H1 (cell line): ENCODE measurements at regions not wholly inside any gene's neighbourhood (a gene's known extent, or its start where the extent isn't known, plus 50 kb on each side); places are given as distances from the start of the nearest gene placed in this dataset.

Source experiments
- CTCF ChIA-PET: fragments of 300-600 bp; sonication (Branson Sonifier 250); formaldehyde crosslinking; loops from one replicate; lab custom pipeline; 2021; ENCODE audit not compliant: partially characterized antibody; lab: Charles Lee
- POLR2A ChIA-PET: fragments of 300-600 bp; sonication (Branson Sonifier 250); formaldehyde crosslinking; loops from one replicate; lab custom pipeline; 2021; ENCODE audit warnings: inconsistent platforms; ENCODE audit not compliant: partially characterized antibody; lab: Charles Lee
- DNase-seq, 2 experiments: peaks; one replicate each; pipeline versions ENCODE4 v3.0.0 to v3.0.0-alpha.2; 2010 to 2022; ENCODE audit warnings: low spot score in 2 of 2, low read depth in 1 of 2, mixed read lengths in 1 of 2
- FAIRE-seq: peaks from 2 replicates; lab custom pipeline; 2011; peaks lifted over from hg19 to GRCh38; lab: Jason Lieb, UNC
- H2AFZ ChIP-seq: 2 replicates; pipeline ENCODE4 v1.8.1; 2012; ENCODE audit warnings: low read length, inconsistent platforms
- H2AK5ac ChIP-seq: 2 replicates; pipeline ENCODE4 v1.6.1; 2013; ENCODE audit warnings: low read depth, low read length
- H2BK120ac ChIP-seq: replicated peaks from 2 replicates; pipeline ENCODE3; 2013; ENCODE audit warnings: low read depth, low read length, inconsistent platforms
- H2BK12ac ChIP-seq: 2 replicates; pipeline ENCODE4 v1.6.1; 2013; ENCODE audit warnings: low read depth, low read length
- H2BK15ac ChIP-seq: 2 replicates; pipeline ENCODE4 v1.6.1; 2013; ENCODE audit warnings: low read length
- H2BK20ac ChIP-seq: 2 replicates; pipeline ENCODE4 v1.6.1; 2013; ENCODE audit warnings: low read length
- H2BK5ac ChIP-seq: 2 replicates; pipeline ENCODE4 v1.6.1; 2013; ENCODE audit warnings: low read depth, low read length
- H3K14ac ChIP-seq: 2 replicates; pipeline ENCODE4 v1.6.1; 2013; ENCODE audit warnings: inconsistent platforms; ENCODE audit not compliant: insufficient read length
- H3K18ac ChIP-seq: 2 replicates; pipeline ENCODE4 v1.6.1; 2013; ENCODE audit warnings: low read length; ENCODE audit errors: extremely low read depth
- H3K23ac ChIP-seq: 2 replicates; pipeline ENCODE4 v1.6.1; 2013; ENCODE audit warnings: inconsistent platforms; ENCODE audit not compliant: insufficient read length
- H3K23me2 ChIP-seq: 2 replicates; pipeline ENCODE4 v1.6.1; 2013; ENCODE audit warnings: low read depth, low read length
- H3K27ac ChIP-seq: 2 replicates; pipeline ENCODE4 v1.6.1; 2011; ENCODE audit warnings: low read depth, low read length, inconsistent platforms
- H3K27me3 ChIP-seq, 4 experiments: replicated peaks in 1 of 4; 1 replicate in 1 of 4; 2 replicates in 3 of 4; pipeline versions ENCODE4 v1.6.1 to v1.8.1; 2011 to 2013; ENCODE audit warnings: low read length in 3 of 4, mild to moderate bottlenecking in 3 of 4, inconsistent platforms in 2 of 4, mixed read lengths in 2 of 4, moderate library complexity in 1 of 4; ENCODE audit not compliant: control insufficient read depth in 3 of 4, insufficient read depth in 3 of 4; ENCODE audit errors: extremely low read depth in 1 of 4
- H3K36me3 ChIP-seq, 4 experiments: 2 replicates each; pipeline versions ENCODE4 v1.6.1 to v1.8.1; 2011 to 2013; ENCODE audit warnings: mild to moderate bottlenecking in 4 of 4, low read length in 3 of 4, moderate library complexity in 2 of 4, control low read depth in 1 of 4, inconsistent platforms in 1 of 4; ENCODE audit not compliant: insufficient read depth in 4 of 4, control insufficient read depth in 2 of 4
- H3K4ac ChIP-seq: replicated peaks from 2 replicates; pipeline ENCODE3; 2013; ENCODE audit warnings: low read length, low read depth, mixed read lengths, inconsistent platforms; ENCODE audit not compliant: insufficient read length
- H3K4me1 ChIP-seq, 4 experiments: replicated peaks in 1 of 4; 1 replicate in 1 of 4; 2 replicates in 3 of 4; pipeline versions ENCODE4 v1.6.1 to v1.8.1; 2011 to 2013; ENCODE audit warnings: low read length in 3 of 4, inconsistent platforms in 2 of 4, mixed read lengths in 1 of 4; ENCODE audit not compliant: insufficient read depth in 4 of 4, control insufficient read depth in 3 of 4
- H3K4me2 ChIP-seq, 2 experiments: 2 replicates each; pipeline versions ENCODE4 v1.6.1 to v1.8.1; 2011 to 2013; ENCODE audit warnings: low read depth in 2 of 2, low read length in 2 of 2, control low read depth in 1 of 2, inconsistent platforms in 1 of 2, mild to moderate bottlenecking in 1 of 2; ENCODE audit not compliant: insufficient read depth in 1 of 2
- H3K4me3 ChIP-seq, 4 experiments: fragments of 200-600, 300-600 bp in 1 of 4; sonication (generic), shearing (Covaris generic), sonication (Bioruptor Twin) in 1 of 4; 2 replicates each; pipeline versions ENCODE4 v1.5.1 to v1.8.1; 2011 to 2016; ENCODE audit warnings: low read length in 4 of 4, low read depth in 3 of 4, control low read depth in 2 of 4, inconsistent platforms in 2 of 4, mild to moderate bottlenecking in 2 of 4, mixed read lengths in 1 of 4, moderate library complexity in 1 of 4; ENCODE audit not compliant: insufficient read depth in 2 of 4; ENCODE audit errors: extremely low read depth in 1 of 4
- H3K56ac ChIP-seq: replicated peaks from 2 replicates; pipeline ENCODE3; 2013; ENCODE audit warnings: low read depth, mild to moderate bottlenecking, mixed read lengths, low read length, inconsistent platforms; ENCODE audit not compliant: insufficient read length
- H3K79me1 ChIP-seq: 2 replicates; pipeline ENCODE4 v1.6.1; 2013; ENCODE audit warnings: low read depth, low read length, control low read depth
- H3K79me2 ChIP-seq, 2 experiments: 2 replicates each; pipeline versions ENCODE4 v1.6.1 to v1.8.1; 2012 to 2013; ENCODE audit warnings: low read length in 2 of 2, mild to moderate bottlenecking in 2 of 2, inconsistent platforms in 1 of 2; ENCODE audit not compliant: insufficient read depth in 2 of 2, control insufficient read depth in 1 of 2
- H3K9ac ChIP-seq, 4 experiments: replicated peaks in 1 of 4; 1 replicate in 1 of 4; 2 replicates in 3 of 4; pipeline versions ENCODE4 v1.6.1 to v1.8.1; 2011 to 2013; ENCODE audit warnings: low read depth in 3 of 4, low read length in 3 of 4, control low read depth in 2 of 4, mild to moderate bottlenecking in 2 of 4, moderate library complexity in 2 of 4, inconsistent platforms in 1 of 4; ENCODE audit errors: extremely low read depth in 1 of 4
- H3K9me3 ChIP-seq, 2 experiments: 2 replicates each; pipeline versions ENCODE4 v1.6.1 to v1.8.1; 2012 to 2013; ENCODE audit warnings: mild to moderate bottlenecking in 2 of 2, moderate library complexity in 2 of 2, control low read depth in 1 of 2, inconsistent platforms in 1 of 2, low read depth in 1 of 2, low read length in 1 of 2, mixed read lengths in 1 of 2; ENCODE audit not compliant: insufficient read depth in 2 of 2
- H4K20me1 ChIP-seq, 2 experiments: replicated peaks in 1 of 2; 2 replicates each; pipeline versions ENCODE3 to v1.8.1; 2011 to 2013; ENCODE audit warnings: inconsistent platforms in 2 of 2, low read length in 2 of 2, mild to moderate bottlenecking in 1 of 2; ENCODE audit not compliant: insufficient read depth in 2 of 2, control insufficient read depth in 1 of 2
- H4K5ac ChIP-seq: 2 replicates; pipeline ENCODE4 v1.6.1; 2013; ENCODE audit warnings: low read length, low read depth, mixed read lengths, inconsistent platforms; ENCODE audit not compliant: insufficient read length
- H4K8ac ChIP-seq: 2 replicates; pipeline ENCODE4 v1.8.0; 2013; ENCODE audit warnings: mild to moderate bottlenecking, moderate library complexity, low read length, inconsistent platforms; ENCODE audit not compliant: insufficient read depth; ENCODE audit errors: extremely low read depth
- H4K91ac ChIP-seq: replicated peaks from 2 replicates; pipeline ENCODE3; 2013; ENCODE audit warnings: low read length, mixed read lengths, inconsistent platforms; ENCODE audit not compliant: insufficient read length
- ASH2L ChIP-seq: fragments of 200-600, 300-600 bp; sonication (generic); IDR thresholded peaks from one replicate; pipeline ENCODE4 v1.7.1; 2017; ENCODE audit warnings: low read length
- CTBP2 ChIP-seq: IDR thresholded peaks from 2 replicates; pipeline ENCODE4 v1.7.0; 2011; ENCODE audit warnings: borderline replicate concordance, mild to moderate bottlenecking, moderate library complexity, mixed read lengths, low read length; ENCODE audit not compliant: insufficient read depth, insufficient read length
- EGR1 ChIP-seq: IDR thresholded peaks from 2 replicates; pipeline ENCODE4 v1.6.1; 2011; ENCODE audit warnings: low read depth, low read length, borderline replicate concordance
- EZH2 ChIP-seq: fragments of 200-600 bp; sonication (generic); IDR thresholded peaks from 2 replicates; pipeline ENCODE4 v1.7.1; 2012; ENCODE audit warnings: low read depth, mild to moderate bottlenecking, moderate library complexity, low read length, inconsistent platforms; ENCODE audit not compliant: severe bottlenecking
- HDAC6 ChIP-seq: IDR thresholded peaks from one replicate; pipeline ENCODE4 v1.7.1; 2012; ENCODE audit warnings: low read depth, mild to moderate bottlenecking, inconsistent platforms, low read length, moderate library complexity
- MAFK ChIP-seq: IDR thresholded peaks from 2 replicates; pipeline ENCODE4 v1.6.1; 2012; ENCODE audit warnings: low read depth, mild to moderate bottlenecking, improper control_type of control experiment, low read length
- POLR2AphosphoS5 ChIP-seq: IDR thresholded peaks from 2 replicates; pipeline ENCODE4 v1.6.1; 2011; ENCODE audit warnings: low read depth, low read length
- POU5F1 ChIP-seq: IDR thresholded peaks from 2 replicates; pipeline ENCODE4 v1.6.1; 2011; ENCODE audit warnings: low read depth, mild to moderate bottlenecking, low read length, moderate library complexity
- RAD21 ChIP-seq, 2 experiments: IDR thresholded peaks in 1 of 2; conservative IDR thresholded peaks in 1 of 2; 2 replicates each; pipeline ENCODE4 v1.6.1; 2011; ENCODE audit warnings: low read depth in 2 of 2, low read length in 2 of 2, improper control_type of control experiment in 1 of 2, inconsistent platforms in 1 of 2, mild to moderate bottlenecking in 1 of 2, moderate library complexity in 1 of 2
- RBBP5 ChIP-seq: IDR thresholded peaks from 2 replicates; pipeline ENCODE4 v1.7.1; 2012; ENCODE audit warnings: low read depth, mild to moderate bottlenecking, inconsistent platforms, low read length, moderate library complexity, borderline replicate concordance
- SP1 ChIP-seq: IDR thresholded peaks from 2 replicates; pipeline ENCODE4 v1.6.1; 2011; ENCODE audit warnings: low read depth, low read length
- TEAD4 ChIP-seq: IDR thresholded peaks from 2 replicates; pipeline ENCODE4 v1.6.1; 2012; ENCODE audit warnings: low read depth, low read length, inconsistent platforms, mixed read lengths
- WGBS, 2 experiments: shearing (Covaris generic) in 1 of 2; methylation state at CpG; one replicate each; pipeline versions ENCODE4 v1.1.6 to v1.1.7; 2013 to 2015; ENCODE audit warnings: low lambda C conversion rate in 2 of 2, mixed read lengths in 2 of 2, inconsistent platforms in 1 of 2, low coverage in 1 of 2, missing lambda C conversion rate in 1 of 2; ENCODE audit not compliant: insufficient replicate concordance in 2 of 2, insufficient coverage in 1 of 2, insufficient read length in 1 of 2; ENCODE audit errors: extremely low coverage in 1 of 2, missing lambda C conversion rate in 1 of 2; 5-methylcytosine and 5-hydroxymethylcytosine counted together

DNA sequence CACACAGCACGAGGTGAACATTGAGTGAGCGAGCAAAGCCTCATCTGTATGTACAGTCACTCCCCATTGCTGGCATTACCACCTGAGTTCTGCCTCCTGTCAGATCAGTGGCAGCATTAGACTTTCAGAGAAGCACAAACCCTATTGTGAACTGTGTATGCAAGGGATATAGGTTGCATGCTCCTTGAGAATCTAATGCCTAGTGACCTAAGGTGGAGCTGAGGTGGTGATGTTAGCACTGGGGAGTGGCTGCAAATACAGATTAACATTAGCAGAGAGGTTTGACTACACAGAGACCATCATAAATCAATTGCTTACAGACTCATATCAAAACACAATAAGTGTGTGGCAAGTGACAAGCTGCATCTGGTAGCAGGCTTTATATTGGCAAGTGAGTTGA lies 262.5 kb upstream of the ANO5 start:
- no peaks in the 10 kb centered on the region for H3K23me2 ChIP-seq
- H2BK20ac ChIP-seq: no peak overlapping the region
- no peak overlapping the region for H4K5ac ChIP-seq
- H3K4me3 ChIP-seq: no peak overlapping the region
- ChIA-PET CTCF (interaction anchor here (0.7 to 1.8 kb wide), 7 partner anchors 10 to 240 kb away, joined by 3 to 10 read pairs (median 3); no protein-coding TSS in a partner anchor), POLR2A (no interaction called here)
- H3K14ac ChIP-seq: no peak overlapping the region
- TF ChIP-seq ASH2L (no peak), POLR2AphosphoS5 (no peak), SP1 (no peak), RAD21 (IDR thresholded peaks at IDR 0.05 in 1 of 2, conservative IDR thresholded peaks at IDR 0.05 in 1 of 2; ENCODE audit: low read depth in 2 of 2, low read length in 2 of 2) (no peak), CTBP2 (no peak), RBBP5 (no peak), EZH2 (no peak), MAFK (no peak), TEAD4 (no peak), HDAC6 (no peak), POU5F1 (no peak), EGR1 (no peak)
- DNase-seq (no peak), FAIRE-seq (no peak)
- H3K9ac ChIP-seq: no peak overlapping the region
- no peak overlapping the region for H3K18ac ChIP-seq
- no peak overlapping the region for H2BK12ac ChIP-seq
- H3K79me1 ChIP-seq: no peaks in the 10 kb centered on the region
- 100% methylated on average over 2 of the region's 2 CpGs; no CpG with 5 or more reads in 1 of the 2 experiments for WGBS, 2 experiments
- H3K9me3 ChIP-seq: no peaks in the 10 kb centered on the region
- no peak overlapping the region for H3K4me2 ChIP-seq
- H2BK120ac ChIP-seq: no peak overlapping the region
- no peaks in the 10 kb centered on the region for H3K36me3 ChIP-seq
- no peak overlapping the region for H2AK5ac ChIP-seq
- H2BK5ac ChIP-seq: no peak overlapping the region
- H2AFZ ChIP-seq: no peak overlapping the region
- H4K8ac ChIP-seq: no peak overlapping the region
- no peak overlapping the region for H3K27ac ChIP-seq
- no peak overlapping the region for H2BK15ac ChIP-seq
- H3K4me1 ChIP-seq: no peaks in the 10 kb centered on the region
- H3K79me2 ChIP-seq: no peaks in the 10 kb centered on the region
- no peak overlapping the region for H3K56ac ChIP-seq
- H3K27me3 ChIP-seq: no peaks in the 10 kb centered on the region
- H3K23ac ChIP-seq: no peak overlapping the region
- no peak overlapping the region for H4K91ac ChIP-seq
- no peak overlapping the region for H3K4ac ChIP-seq
- H4K20me1 ChIP-seq: no peaks in the 10 kb centered on the region
